IgD-negative memory B cell (primary cell): ENCODE measurements at regions not wholly inside any gene's neighbourhood (a gene's known extent, or its start where the extent isn't known, plus 50 kb on each side); places are given as distances from the start of the nearest gene placed in this dataset.
A peak's percentile ranks its signal among the peaks of the same experiment; 100 is the strongest.

Experiments
- H3K27ac Mint-ChIP-seq, 3 donors: one replicate each; pipeline ENCODE4 v1.8.0; 2020 to 2022; ENCODE audit warnings: mild to moderate bottlenecking in 3 of 3, mixed read lengths in 3 of 3, moderate library complexity in 1 of 3
- H3K27me3 Mint-ChIP-seq: one replicate; pipeline ENCODE4 v1.8.0; 2021; ENCODE audit warnings: mixed read lengths
- H3K36me3 Mint-ChIP-seq: one replicate; pipeline ENCODE4 v1.8.0; 2020; ENCODE audit warnings: mild to moderate bottlenecking, mixed read lengths
- H3K4me1 Mint-ChIP-seq, 3 donors: one replicate each; pipeline ENCODE4 v1.8.0; 2020 to 2022; ENCODE audit warnings: mixed read lengths in 3 of 3, mild to moderate bottlenecking in 1 of 3
- H3K4me3 Mint-ChIP-seq, 4 donors: one replicate each; pipeline ENCODE4 v1.8.0; 2020 to 2022; ENCODE audit warnings: mild to moderate bottlenecking in 4 of 4, mixed read lengths in 4 of 4, moderate library complexity in 3 of 4
- H3K9me3 Mint-ChIP-seq, 3 donors: one replicate each; pipeline ENCODE4 v1.8.0; 2020 to 2021; ENCODE audit warnings: mixed read lengths in 3 of 3, mild to moderate bottlenecking in 1 of 3

DNA sequence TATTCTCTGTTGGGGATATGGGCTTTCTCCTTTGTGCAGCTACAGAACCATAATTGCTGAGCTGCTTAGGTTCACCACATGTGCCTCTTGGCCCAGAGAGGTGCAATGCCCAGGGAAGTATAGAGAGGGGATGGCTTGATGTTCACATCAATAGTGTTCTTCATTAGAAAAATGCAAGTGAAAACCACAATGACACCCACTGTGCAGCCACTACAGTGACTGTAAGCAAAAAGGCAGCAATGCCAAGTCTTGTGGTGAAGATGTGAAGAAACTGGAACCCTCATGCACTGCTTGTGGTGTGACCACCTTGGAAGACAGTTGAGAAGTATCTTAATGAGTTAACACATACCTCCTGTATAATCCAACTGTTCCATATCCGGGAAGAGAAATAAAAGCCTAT, 318.9 kb upstream of the ZMIZ1 start:
- Mint-ChIP-seq H3K4me3 (no peak overlapping the region), H3K36me3 (no peaks in the 10 kb centered on the region), H3K9me3 (peaks cover 0 to 3% (median 0%) of the 10 kb centered on the region in 3 donors), H3K4me1 (no peaks in the 10 kb centered on the region), H3K27ac (no peak overlapping the region), H3K27me3 (peaks cover 15% of the 10 kb centered on the region)

DNA sequence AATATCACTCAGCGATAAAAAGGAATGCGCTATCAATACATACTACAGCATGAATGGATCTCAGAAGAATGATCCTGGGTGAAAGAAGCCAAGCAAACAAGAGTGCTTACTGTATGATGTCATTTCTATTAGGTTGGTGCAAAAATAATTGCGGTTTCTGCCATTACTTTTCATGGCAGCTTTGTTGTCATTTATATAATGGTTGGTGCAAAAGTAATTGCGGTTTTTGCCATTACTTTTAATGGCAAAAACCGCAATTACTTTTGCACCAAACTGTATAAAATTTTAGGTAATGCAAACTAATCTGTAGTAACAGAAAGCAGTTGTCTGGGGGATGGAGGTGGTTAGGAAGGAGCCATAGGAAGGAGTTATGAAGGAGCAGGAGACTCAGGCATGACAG, 318.3 kb upstream of the ZMIZ1 start:
- Mint-ChIP-seq H3K9me3 (peaks cover 0 to 3% (median 0%) of the 10 kb centered on the region in 3 donors), H3K27ac (no peak overlapping the region), H3K4me1 (no peaks in the 10 kb centered on the region), H3K36me3 (no peaks in the 10 kb centered on the region), H3K4me3 (no peak overlapping the region), H3K27me3 (peaks cover 15% of the 10 kb centered on the region)

- Mint-ChIP-seq H3K27ac (peak overlapping the region in 1 of 3 donors; percentile 65), H3K9me3 (peaks cover 0 to 3% (median 0%) of the 10 kb centered on the region in 3 donors), H3K36me3 (no peaks in the 10 kb centered on the region), H3K4me1 (no peaks in the 10 kb centered on the region), H3K4me3 (no peak overlapping the region), H3K27me3 (peaks cover 19% of the 10 kb centered on the region)
These were observed 317.1 kb upstream of the ZMIZ1 start for GRCh38 chr10:78751716-78752115.

DNA sequence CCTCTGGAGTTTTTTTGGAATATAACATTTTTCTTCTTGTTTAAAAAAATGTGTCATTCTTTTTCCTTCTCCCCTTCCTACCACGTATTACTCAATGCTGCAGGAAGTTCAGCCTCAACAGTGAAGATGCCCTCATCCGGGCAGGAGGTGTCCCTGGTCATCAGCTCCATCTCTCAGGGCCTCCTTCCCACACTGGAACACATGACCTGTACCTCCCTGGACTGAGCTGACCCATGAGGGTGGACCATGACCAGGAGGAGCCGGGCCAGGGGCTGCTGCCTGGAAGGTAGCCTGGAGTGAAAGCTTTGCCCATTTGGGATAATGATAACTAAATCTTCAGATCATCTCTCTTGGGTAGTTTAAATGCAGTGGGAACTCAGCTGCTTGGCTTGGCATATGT, 316.5 kb upstream of the ZMIZ1 start:
- Mint-ChIP-seq H3K27ac (no peak overlapping the region), H3K9me3 (peaks cover 0 to 3% (median 0%) of the 10 kb centered on the region in 3 donors)

GRCh38 chr10:78752708-78753107, 316.1 kb upstream of the ZMIZ1 start:
- H3K27ac Mint-ChIP-seq, result no peak overlapping the region
- peaks cover 19% of the 10 kb centered on the region for H3K27me3 Mint-ChIP-seq
- H3K4me3 Mint-ChIP-seq, result no peak overlapping the region
- H3K9me3 Mint-ChIP-seq, result peaks cover 0 to 3% (median 0%) of the 10 kb centered on the region in 3 donors
- no peaks in the 10 kb centered on the region for H3K4me1 Mint-ChIP-seq
- H3K36me3 Mint-ChIP-seq, result no peaks in the 10 kb centered on the region

More for the DNA sequence above, 316.5 kb upstream of the ZMIZ1 start:
- Mint-ChIP-seq H3K4me1 (no peaks in the 10 kb centered on the region), H3K36me3 (no peaks in the 10 kb centered on the region), H3K4me3 (no peak overlapping the region), H3K27me3 (peaks cover 19% of the 10 kb centered on the region)

- Mint-ChIP-seq H3K9me3 (no peaks in the 10 kb centered on the region), H3K4me1 (no peaks in the 10 kb centered on the region), H3K27me3 (peaks cover 22% of the 10 kb centered on the region), H3K4me3 (no peak overlapping the region), H3K36me3 (no peaks in the 10 kb centered on the region), H3K27ac (peak overlapping the region in 1 of 3 donors; percentile 80)
These were observed 314.3 kb upstream of the ZMIZ1 start for GRCh38 chr10:78754269-78755062.

DNA sequence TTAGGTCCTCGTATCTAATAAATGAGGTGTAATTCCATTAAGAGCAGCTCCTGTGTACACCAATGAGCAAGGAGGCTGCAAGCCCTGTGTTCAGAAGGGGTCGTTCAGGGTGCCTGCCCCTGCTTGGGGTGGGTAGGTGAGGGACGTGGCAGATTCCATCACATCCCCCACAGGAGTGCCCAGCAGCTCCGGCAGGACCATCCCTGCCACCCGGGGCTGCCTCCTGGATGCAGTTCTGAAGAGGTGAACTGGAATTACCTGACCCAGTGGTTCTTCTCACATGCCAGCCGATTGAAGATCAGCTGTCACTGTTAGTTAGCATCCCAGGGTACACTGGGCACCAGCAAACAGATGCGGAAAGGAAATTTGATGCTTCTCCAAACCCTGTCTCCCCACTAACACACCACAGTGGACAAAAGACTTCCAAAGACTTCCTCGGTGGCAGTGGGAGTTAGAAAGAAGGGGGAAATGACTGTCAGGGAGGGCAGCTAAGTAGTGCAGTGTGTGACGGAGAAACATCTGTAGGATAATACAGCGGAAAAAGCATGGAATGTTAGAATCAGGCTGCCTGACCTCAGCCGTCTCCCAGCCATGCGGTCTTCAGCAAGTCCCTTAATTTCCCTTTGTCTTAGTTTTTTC, 313.6 kb upstream of the ZMIZ1 start:
- H3K36me3 Mint-ChIP-seq, result no peaks in the 10 kb centered on the region
- H3K4me3 Mint-ChIP-seq, result no peak overlapping the region
- no peaks in the 10 kb centered on the region for H3K9me3 Mint-ChIP-seq
- H3K4me1 Mint-ChIP-seq, result no peaks in the 10 kb centered on the region
- H3K27me3 Mint-ChIP-seq, result peaks cover 24% of the 10 kb centered on the region
- H3K27ac Mint-ChIP-seq, result no peak overlapping the region

GRCh38 chr10:78755877-78756455, 312.8 kb upstream of the ZMIZ1 start:
- no peak overlapping the region for H3K4me3 Mint-ChIP-seq
- H3K36me3 Mint-ChIP-seq, result no peaks in the 10 kb centered on the region
- peaks cover 24% of the 10 kb centered on the region for H3K27me3 Mint-ChIP-seq
- no peak overlapping the region for H3K27ac Mint-ChIP-seq
- no peaks in the 10 kb centered on the region for H3K4me1 Mint-ChIP-seq
- no peaks in the 10 kb centered on the region for H3K9me3 Mint-ChIP-seq

DNA sequence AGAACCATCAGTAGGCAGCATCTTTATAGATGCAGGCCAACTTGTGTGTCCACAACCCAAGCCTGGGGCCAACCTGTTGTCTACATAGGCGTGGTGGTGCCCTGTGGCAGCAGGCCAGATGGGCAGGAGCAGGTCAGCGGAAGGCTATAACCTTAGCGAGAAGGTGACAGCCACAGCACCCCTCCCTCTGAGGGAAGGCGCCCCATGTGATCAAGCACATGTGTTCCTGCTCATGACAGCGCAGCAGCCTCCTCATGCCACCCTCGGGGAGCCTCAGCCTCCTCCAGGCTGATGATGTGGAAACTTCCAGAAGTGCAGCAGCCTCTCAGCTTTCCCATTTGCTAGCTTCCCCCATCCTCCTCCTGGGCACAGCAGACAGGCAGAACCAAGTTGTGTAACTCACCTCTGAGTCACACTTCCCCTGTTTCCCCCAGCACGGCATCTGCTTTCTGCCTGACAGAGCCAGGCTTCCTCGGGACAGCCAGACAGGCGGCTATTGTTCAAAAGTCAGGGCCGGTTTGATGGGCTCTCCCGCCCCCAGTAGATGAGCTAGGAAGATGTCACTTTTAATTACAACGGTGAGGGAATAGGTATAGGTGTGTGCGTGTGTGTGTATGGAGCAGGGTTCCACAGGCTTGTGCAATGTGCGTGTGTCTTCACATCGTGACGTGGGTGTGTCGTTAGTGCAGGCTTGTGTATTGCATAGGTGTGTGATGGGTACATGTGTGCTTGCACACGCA, 312.0 kb upstream of the ZMIZ1 start:
- Mint-ChIP-seq H3K27ac (no peak overlapping the region), H3K4me3 (no peak overlapping the region), H3K4me1 (no peaks in the 10 kb centered on the region), H3K9me3 (no peaks in the 10 kb centered on the region), H3K27me3 (peaks cover 21% of the 10 kb centered on the region), H3K36me3 (no peaks in the 10 kb centered on the region)

DNA sequence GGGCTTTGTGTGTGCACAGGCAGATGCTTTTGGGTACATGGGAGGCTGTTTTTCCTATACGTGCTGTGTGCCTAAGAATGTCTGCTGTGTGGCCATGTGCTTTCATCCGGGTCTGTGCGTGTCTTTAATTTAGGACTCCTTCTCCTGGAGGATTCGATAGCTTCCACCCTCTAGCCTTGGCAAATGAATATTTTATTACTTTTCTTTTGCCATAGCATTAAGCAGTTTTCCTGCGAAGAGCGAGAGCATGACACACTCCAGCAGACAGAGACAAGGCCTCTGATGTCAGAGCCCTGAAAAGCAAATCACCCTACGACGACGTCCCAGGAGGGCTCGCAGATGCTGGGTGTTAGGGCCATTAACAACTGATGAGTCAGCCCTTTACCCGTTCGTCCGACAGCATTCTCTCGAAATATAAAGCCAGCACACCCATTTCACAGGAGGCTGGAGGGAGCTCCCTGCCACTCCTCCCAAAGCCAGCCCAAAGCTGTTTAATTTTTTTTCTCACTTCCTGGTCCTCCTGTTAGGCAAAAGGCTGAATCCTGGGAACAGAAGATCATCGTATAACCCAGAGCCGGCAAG, 311.3 kb upstream of the ZMIZ1 start:
- peaks cover 17% of the 10 kb centered on the region for H3K27me3 Mint-ChIP-seq
- H3K4me3 Mint-ChIP-seq, result no peak overlapping the region
- no peaks in the 10 kb centered on the region for H3K36me3 Mint-ChIP-seq
- peak overlapping the region in 1 of 3 donors; percentile 90 for H3K27ac Mint-ChIP-seq
- H3K4me1 Mint-ChIP-seq, result no peaks in the 10 kb centered on the region
- H3K9me3 Mint-ChIP-seq, result no peaks in the 10 kb centered on the region

- H3K27ac Mint-ChIP-seq, result peak overlapping the region in 1 of 3 donors; percentile 90
- H3K9me3 Mint-ChIP-seq, result no peaks in the 10 kb centered on the region
- H3K4me1 Mint-ChIP-seq, result no peaks in the 10 kb centered on the region
- H3K27me3 Mint-ChIP-seq, result peaks cover 16% of the 10 kb centered on the region
- no peaks in the 10 kb centered on the region for H3K36me3 Mint-ChIP-seq
- no peak overlapping the region for H3K4me3 Mint-ChIP-seq
These were observed 310.6 kb upstream of the ZMIZ1 start for GRCh38 chr10:78758176-78758575.

DNA sequence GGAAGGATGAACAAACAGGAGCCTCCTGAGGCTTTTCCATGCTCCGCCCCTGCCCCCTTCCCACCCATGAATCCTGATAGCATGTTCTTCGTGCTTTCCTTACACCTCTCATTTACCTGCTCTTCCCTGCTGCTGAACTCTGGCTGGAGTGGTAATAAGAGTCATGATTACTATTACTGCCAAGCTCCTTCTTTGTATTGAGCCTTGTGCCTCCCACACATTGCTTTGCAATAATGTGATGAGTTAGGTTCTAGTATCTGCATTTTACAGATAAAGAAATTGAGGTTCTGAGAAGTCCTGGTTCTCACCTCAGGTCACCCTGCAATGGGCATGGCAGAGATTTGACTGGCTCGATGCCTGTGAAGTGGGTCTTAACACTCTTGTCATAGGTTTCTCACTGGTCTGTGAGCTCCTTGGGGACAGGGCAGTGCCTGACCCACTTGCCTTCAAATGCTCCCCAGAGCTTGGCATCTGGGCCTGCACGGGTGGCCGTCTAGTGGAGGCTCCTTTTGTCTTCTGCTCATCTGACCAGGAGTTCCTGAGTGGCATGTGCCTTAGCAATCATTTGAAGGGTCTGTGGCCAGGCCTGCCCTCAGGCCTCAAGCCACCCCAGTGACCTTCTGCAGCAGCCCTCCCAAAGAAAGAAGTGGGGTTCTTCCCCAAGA, 309.2 kb upstream of the ZMIZ1 start:
- no peaks in the 10 kb centered on the region for H3K9me3 Mint-ChIP-seq
- H3K27ac Mint-ChIP-seq, result no peak overlapping the region
- peaks cover 12% of the 10 kb centered on the region for H3K27me3 Mint-ChIP-seq
- H3K4me3 Mint-ChIP-seq, result no peak overlapping the region
- no peaks in the 10 kb centered on the region for H3K36me3 Mint-ChIP-seq
- H3K4me1 Mint-ChIP-seq, result no peaks in the 10 kb centered on the region

DNA sequence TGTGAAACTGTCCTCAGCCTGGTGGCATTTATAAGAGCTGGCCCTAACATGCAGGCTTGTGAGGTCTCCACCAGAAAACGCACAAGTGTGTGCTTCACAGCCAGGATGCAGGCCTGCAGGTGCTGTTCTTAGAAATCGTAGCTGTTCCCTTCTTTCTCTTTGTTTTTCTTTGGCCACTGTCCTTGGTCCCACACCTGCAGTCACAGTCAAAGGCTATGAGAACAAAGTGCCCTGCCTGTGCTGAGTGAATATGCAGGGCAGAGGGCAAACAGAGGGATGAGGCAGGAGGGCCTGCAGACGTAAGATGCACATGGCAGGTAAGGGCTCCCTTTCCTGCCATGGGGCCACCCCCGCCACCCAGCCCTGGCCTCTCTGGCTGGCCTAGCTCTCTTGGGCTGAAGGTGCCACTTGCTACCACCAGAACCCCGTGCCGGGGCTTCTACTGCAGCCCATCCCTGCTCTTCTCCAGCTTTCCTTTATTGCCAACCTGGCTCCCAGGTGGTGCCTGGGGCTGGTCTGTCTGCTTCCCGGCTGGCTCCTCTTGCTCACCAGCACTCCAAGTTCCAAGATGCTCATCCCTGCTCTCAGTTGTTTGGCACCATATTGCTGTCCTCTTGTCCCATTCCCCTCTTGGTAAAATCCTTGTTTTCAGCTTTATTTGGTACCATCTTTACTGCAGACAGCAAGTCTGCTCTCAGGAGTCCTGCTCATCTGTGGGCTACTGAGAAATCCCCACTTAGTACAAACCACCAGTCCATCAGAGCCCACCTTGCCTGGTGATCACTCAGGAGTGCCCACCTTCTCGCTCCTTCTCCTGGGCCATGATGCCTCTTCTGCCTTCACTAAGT, 308.1 kb upstream of the ZMIZ1 start:
- peak overlapping the region in 1 of 3 donors; percentile 67 for H3K27ac Mint-ChIP-seq
- no peaks in the 10 kb centered on the region for H3K36me3 Mint-ChIP-seq

More for the DNA sequence above, 308.1 kb upstream of the ZMIZ1 start:
- Mint-ChIP-seq H3K4me1 (no peaks in the 10 kb centered on the region), H3K9me3 (no peaks in the 10 kb centered on the region), H3K4me3 (no peak overlapping the region), H3K27me3 (peaks cover 15% of the 10 kb centered on the region)
